ENCODE measurements at regions not wholly inside any gene's neighbourhood (a gene's known extent, or its start where the extent isn't known, plus 50 kb on each side); places are given as distances from the start of the nearest gene placed in this dataset.

GRCh38 chr12:90519285-90519684, 435.7 kb downstream of the CCER1 start:
- TF ChIP-seq, protein P1, sequence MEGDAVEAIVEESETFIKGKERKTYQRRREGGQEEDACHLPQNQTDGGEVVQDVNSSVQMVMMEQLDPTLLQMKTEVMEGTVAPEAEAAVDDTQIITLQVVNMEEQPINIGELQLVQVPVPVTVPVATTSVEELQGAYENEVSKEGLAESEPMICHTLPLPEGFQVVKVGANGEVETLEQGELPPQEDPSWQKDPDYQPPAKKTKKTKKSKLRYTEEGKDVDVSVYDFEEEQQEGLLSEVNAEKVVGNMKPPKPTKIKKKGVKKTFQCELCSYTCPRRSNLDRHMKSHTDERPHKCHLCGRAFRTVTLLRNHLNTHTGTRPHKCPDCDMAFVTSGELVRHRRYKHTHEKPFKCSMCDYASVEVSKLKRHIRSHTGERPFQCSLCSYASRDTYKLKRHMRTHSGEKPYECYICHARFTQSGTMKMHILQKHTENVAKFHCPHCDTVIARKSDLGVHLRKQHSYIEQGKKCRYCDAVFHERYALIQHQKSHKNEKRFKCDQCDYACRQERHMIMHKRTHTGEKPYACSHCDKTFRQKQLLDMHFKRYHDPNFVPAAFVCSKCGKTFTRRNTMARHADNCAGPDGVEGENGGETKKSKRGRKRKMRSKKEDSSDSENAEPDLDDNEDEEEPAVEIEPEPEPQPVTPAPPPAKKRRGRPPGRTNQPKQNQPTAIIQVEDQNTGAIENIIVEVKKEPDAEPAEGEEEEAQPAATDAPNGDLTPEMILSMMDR (IDR thresholded peaks at IDR 0.05 in 8 of 11, conservative IDR thresholded peaks at IDR 0.05 in 3 of 11), result no peak
- TF ChIP-seq POLR2AphosphoS5 (IDR thresholded peaks at IDR 0.05), result no peak
- no peak for TF ChIP-seq POLR2A (IDR thresholded peaks at IDR 0.05)

Data from spleen (tissue), 7 donors.